NCI-H748 (cell line): ENCODE measurements at regions not wholly inside any gene's neighbourhood (a gene's known extent, or its start where the extent isn't known, plus 50 kb on each side); places are given as distances from the start of the nearest gene placed in this dataset.

Source experiments
- DNase-seq: peaks from one replicate; lab custom pipeline; 2025; ENCODE audit not compliant: unreplicated experiment; lab: John Stamatoyannopoulos, UW

GRCh38 chr16:86710602-86710950 is 132.2 kb downstream of the FOXL1 start:
- no peak for DNase-seq

GRCh38 chr16:86712158-86713009 is 134.0 kb downstream of the FOXL1 start:
- DNase-seq, result no peak

GRCh38 chr16:86713021-86713631 is 134.8 kb downstream of the FOXL1 start:
- no peak for DNase-seq

GRCh38 chr16:86714166-86714565 is 135.8 kb downstream of the FOXL1 start:
- no peak for DNase-seq

DNA sequence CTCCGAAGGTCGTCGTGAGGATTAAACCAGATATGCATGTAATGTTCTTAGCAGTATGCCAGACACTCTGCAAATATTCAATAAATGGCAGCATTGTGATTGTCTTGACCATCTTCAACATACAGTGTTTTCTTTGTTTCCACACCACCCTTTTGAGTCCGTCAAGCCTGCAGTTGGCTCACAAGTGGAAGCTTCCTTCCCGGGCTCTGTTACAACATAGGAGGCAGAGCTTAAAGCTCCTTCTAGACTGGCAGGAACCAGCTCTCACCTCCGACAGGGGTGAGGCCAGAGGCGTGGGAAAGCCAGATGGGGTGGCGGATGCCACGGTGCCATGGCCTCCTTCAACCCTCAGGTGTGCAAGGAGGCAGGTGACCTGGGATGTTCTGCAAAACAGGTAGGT is 138.3 kb downstream of the FOXL1 start:
- DNase-seq, result no peak

DNA sequence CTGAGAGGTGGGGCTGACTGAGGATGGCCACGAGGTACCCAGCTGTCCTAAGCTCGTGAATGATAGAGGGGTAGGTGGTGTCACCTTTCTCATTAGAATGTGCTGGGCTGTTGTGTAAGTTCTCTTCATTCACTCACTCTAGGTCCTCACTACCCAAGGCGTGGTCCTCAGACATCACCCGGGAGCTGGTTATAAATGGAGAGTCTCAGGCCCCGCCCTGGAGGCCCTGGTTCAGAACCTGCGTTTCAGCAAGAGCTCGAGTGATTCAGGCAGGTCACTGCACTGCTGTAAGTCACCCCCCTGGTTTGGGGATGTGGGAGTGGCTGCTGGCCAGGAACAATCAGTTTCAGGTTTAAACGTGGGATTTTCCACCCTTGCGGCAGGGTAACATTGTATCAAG is 139.8 kb downstream of the FOXL1 start:
- DNase-seq, result no peak

DNA sequence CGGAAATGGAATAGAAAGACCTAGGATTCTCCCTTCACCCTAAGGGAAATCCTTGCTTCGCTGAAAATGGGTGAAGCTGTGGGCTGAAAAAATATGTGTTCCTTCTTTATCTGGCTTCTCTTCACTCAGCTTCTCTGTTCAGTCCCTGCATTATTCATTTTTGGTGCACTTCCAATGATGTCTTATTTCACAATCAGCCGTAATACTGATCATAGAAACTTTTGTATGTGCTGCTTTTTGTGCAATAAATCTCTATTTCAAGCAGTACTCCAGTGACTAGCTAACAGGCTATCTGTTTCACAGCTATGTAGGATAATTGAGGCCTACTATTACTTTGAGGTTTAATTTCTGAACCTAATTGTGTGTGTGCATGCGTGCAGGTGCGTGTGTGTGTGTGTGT is 144.6 kb downstream of the FOXL1 start:
- no peak for DNase-seq

DNA sequence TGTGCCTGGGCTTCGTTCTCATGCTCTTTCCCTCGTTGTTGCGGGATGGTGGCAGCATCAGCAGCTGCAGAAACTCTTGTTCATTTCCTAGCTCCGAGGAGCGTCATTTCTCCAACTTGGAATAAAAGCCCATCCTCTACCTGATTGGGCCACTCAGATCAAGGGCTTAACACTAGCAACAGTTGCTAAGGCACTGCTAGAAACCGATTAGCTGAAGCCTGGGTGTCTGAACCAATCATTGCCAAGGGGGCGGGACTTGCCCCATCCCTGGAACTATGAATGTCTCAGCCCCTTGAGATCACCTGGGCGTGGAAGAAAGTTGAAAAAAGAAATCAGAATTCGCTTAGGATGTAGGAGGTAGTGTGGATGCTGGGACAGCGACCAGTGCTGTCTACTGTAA is 145.3 kb downstream of the FOXL1 start:
- DNase-seq, result peak; percentile 22

GRCh38 chr16:86725401-86725800 is 147.1 kb downstream of the FOXL1 start:
- no peak for DNase-seq

- no peak for DNase-seq
These were observed 148.0 kb downstream of the FOXL1 start for GRCh38 chr16:86726340-86726739.

DNA sequence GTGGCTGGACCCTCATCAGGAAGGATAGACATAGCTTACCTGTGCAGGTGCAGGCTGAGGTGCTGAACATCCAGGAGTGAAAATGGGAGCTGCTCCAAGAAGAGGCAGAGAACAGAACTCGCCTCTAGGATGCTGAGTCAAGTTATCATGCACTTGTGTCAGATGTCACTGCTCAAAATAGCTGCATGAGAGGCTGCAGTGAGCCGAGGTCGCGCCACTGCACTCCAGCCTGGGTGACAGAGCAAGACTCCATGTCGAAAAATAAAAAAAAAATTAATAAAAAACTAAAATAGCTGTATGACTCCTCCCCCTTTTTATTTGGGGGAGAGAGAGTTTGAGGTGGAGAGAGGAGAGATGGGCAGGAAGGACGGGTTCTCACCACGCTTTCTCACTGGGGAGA is 148.8 kb downstream of the FOXL1 start:
- DNase-seq, result no peak

DNA sequence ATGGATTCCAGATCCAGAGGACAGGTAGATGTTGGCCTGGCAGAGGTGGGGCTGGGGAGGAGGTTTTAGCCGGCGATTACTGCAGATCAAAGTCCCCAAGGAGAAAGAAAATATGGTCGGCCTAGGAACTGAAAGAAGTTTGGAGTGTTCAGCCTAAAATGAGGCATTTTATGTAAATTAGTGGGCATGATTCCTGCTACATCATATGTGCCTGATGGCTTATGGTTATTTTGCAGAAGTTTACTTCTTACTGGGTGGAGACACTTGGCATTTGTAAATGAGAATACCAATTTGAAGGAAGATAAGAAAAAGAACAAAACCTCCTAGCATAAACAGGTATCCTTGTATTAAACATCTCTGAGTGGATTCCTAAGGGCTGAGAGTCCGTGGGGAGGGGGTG is 149.3 kb downstream of the FOXL1 start:
- no peak for DNase-seq

- no peak for DNase-seq
These were observed 151.3 kb downstream of the FOXL1 start for GRCh38 chr16:86729686-86730085.

- no peak for DNase-seq
These were observed 151.7 kb downstream of the FOXL1 start for GRCh38 chr16:86730086-86730485.

GRCh38 chr16:86730597-86730996 is 152.2 kb downstream of the FOXL1 start:
- DNase-seq, result no peak

DNA sequence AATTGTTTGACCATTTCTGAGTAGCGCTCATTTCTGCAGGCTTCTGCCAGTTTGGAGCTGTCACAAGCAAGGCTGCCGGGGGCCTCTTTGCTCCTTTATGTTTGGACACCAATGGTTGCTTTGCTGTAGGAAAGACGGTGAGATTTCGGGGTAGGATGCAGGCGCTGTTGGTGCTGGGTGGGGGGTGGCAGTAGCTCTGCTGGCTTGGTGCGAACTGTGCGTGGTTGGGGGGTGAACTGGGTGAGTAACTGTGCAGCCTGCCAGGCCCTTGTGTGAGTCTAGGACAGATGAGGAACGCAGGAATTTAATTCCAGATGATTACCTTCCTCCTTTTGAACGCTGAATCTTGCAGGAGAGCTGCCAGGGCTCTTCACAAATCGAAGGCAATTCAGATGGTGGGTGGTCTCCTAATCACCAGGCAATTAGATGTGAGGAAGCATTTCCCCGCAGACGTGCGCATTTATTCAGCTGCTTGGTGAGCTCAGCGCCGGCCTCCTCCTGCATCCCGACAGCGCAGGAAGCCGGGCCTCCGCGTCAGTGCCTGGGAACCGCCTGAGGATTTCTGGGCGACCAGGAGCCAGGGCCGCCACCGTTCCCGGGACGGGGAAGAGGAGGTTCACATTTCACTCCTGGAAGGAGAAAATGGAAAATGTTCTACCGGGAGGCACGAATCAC is 154.4 kb downstream of the FOXL1 start:
- no peak for DNase-seq

DNA sequence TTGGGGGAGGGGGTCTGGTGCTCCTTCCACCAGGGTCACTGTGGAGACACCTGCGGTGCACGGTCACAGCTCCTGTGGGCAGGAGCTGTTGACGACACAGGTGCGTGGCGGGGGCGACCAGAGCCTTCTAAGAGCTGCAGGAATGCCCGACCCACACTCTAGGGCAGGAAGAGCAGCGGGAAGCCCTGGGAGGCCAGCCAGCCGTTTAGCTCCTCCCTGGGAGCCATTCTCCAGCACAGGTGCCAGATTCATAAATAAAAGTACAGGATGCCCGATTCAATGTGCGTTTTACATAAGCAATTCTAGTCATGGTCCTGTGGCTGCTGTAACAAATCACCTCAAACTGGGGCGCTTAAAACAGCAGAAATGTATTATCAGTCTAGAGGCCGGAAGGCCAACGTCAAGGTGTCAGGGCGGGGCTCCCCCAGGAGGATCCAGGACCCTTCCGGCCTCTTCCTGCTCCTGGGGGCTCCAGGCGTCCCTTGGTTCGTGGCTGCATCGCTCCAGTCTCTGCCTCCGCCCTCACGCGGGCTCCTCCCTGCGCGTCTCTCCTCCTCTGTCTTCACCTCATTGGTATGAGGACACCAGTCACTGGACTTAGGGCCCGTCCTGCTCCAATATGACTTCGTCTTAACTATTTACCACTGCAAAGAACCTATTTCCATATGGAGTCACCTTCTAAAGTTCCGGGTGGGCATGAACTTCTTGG is 155.4 kb downstream of the FOXL1 start:
- no peak for DNase-seq

DNA sequence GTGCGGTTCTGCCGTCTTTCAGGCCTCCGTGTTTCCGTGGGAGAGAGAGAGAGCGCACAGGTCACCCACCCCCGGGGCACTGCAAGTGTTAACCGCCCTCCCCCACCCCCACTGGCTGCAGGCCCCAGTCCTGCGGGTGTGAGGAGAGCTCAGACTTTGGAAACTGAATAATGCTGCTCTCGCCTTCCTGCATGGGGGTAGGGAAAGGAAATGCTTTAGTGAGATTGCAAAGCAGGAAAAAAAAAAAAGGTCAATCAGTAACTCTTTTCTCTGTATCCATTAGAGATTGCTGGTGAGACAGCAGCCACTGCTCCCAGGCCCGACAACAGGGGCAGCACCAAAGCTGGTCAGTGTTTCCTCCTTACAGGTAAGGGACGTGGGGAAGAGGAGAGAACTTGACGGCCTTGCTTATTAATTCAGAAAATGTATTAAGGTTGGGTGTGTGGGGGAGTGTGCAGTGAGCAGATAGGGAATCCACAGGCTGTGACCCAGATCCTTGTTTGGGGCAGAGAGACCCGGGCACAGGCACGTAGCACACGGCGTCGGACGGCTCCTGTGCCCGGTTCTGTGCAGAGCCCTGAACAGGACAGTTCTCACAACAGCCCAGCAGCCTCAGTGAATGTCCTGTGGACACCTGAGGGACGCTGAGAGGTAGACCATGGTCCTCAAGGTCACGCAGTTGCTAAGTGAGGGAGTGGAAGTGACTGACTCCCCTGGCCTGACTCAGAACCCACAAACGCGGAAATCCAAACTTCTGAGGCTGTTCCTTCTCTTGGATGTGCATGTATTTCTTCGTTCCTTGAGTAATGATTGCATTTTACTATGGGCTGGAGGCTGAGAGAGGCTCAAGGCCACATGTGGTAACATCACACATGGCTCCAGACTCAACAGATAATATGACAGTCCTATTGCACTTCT is 156.5 kb downstream of the FOXL1 start:
- DNase-seq, result no peak

DNA sequence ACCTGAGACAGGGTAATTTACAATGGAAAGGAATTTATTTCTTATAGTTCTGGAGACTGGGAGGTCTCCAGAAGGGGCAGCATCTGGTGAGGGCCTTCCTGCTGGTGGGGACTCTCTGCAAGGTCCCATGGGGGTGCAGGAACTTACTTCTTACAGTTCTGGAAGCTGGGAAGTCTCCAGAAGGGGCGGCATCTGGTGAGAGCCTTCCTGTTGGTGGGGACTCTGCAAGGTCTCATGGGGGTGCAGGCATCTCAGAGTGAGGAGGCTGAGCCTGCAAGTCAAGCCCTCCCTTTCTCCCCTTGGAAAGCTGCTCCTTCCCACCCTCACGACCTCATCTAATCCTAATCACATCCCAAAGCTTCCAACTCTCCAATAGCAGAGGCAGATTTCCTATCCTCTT is 157.4 kb downstream of the FOXL1 start:
- no peak for DNase-seq

DNA sequence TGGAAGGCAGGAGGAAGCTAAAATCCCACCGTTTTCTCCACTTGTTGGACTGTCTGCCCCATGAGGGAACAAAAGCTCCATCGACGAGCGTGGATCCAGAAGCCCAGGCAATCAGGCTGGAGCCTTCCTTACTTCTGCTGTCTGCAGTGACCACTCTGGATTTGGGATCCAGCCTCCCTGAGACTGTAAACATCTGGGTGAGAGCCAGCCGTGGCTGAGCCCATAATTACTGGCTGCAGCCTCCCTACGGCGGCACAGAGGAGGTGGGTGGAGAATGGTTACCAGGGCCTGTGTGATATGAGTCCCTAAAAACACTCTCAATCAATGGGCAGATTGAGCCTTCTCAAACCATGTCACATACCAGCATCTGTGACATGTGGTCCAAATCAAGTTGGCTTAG is 158.2 kb downstream of the FOXL1 start:
- no peak for DNase-seq

DNA sequence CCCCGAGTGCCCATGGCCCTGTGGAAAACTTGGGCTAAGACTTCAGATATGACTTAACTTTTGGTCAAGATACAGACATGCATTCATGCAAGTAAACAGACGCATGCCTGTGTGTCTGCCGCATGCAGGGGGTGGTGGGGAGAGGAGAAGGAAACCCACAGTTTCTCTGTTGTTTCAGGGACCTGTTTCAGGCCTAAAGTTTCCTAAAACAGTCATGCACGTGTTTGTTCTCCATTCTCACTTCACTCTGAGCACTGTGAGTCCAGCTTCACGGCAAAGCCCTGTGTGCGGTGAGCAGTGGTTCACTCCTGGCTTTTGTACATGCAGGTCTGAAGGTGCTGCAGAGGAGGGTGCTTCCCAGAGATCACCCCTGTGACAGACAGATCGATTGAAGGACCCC is 158.7 kb downstream of the FOXL1 start:
- DNase-seq, result no peak
